H9 (cell line): ENCODE measurements at regions not wholly inside any gene's neighbourhood (a gene's known extent, or its start where the extent isn't known, plus 50 kb on each side); places are given as distances from the start of the nearest gene placed in this dataset.

ENCODE experiments used
- DNase-seq: peaks from one replicate; pipeline ENCODE4 v3.0.0-alpha.2; 2017
- H2AFZ ChIP-seq: one replicate; pipeline ENCODE4 v1.6.1; 2013; ENCODE audit warnings: mild to moderate bottlenecking, low read length, control low read depth, moderate library complexity
- H2AK5ac ChIP-seq: 2 replicates; pipeline ENCODE4 v1.6.1; 2013; ENCODE audit warnings: low read length, control low read depth, mixed read lengths; ENCODE audit not compliant: insufficient read length
- H2BK120ac ChIP-seq: one replicate; pipeline ENCODE4 v1.6.1; 2013; ENCODE audit warnings: low read depth, mild to moderate bottlenecking, low read length, control low read depth, inconsistent platforms; ENCODE audit not compliant: poor library complexity, severe bottlenecking
- H2BK12ac ChIP-seq: 2 replicates; pipeline ENCODE4 v1.6.1; 2013; ENCODE audit warnings: low read length, control low read depth, mixed read lengths, low read depth; ENCODE audit not compliant: insufficient read length
- H2BK15ac ChIP-seq: 2 replicates; pipeline ENCODE4 v1.6.1; 2013; ENCODE audit warnings: low read depth, low read length, control low read depth
- H2BK20ac ChIP-seq: one replicate; pipeline ENCODE4 v1.6.1; 2013; ENCODE audit warnings: low read depth, mild to moderate bottlenecking, low read length, control low read depth, inconsistent platforms; ENCODE audit not compliant: poor library complexity, severe bottlenecking
- H2BK5ac ChIP-seq: 2 replicates; pipeline ENCODE4 v1.6.1; 2013; ENCODE audit warnings: low read length, control low read depth, mixed read lengths; ENCODE audit not compliant: insufficient read length
- H3K14ac ChIP-seq: 2 replicates; pipeline ENCODE4 v1.6.1; 2013; ENCODE audit warnings: low read length, control low read depth; ENCODE audit not compliant: insufficient read depth
- H3K18ac ChIP-seq: 2 replicates; pipeline ENCODE4 v1.6.1; 2013; ENCODE audit warnings: low read depth, mild to moderate bottlenecking, mixed read lengths, low read length, control low read depth; ENCODE audit not compliant: insufficient read length
- H3K23ac ChIP-seq: 2 replicates; pipeline ENCODE4 v1.6.1; 2013; ENCODE audit warnings: low read length, control low read depth, mixed read lengths, low read depth; ENCODE audit not compliant: insufficient read length
- H3K23me2 ChIP-seq: 2 replicates; pipeline ENCODE4 v1.6.1; 2013; ENCODE audit warnings: low read depth, mild to moderate bottlenecking, mixed read lengths, low read length, control low read depth; ENCODE audit not compliant: insufficient read length, poor library complexity, severe bottlenecking
- H3K27ac ChIP-seq: 2 replicates; pipeline ENCODE4 v1.5.1; 2013; ENCODE audit warnings: low read length, control low read depth, mixed read lengths, low read depth; ENCODE audit not compliant: insufficient read length
- H3K27me3 ChIP-seq: 2 replicates; pipeline ENCODE4 v1.6.1; 2013; ENCODE audit warnings: low read length, control low read depth, inconsistent platforms; ENCODE audit not compliant: insufficient read depth
- H3K4ac ChIP-seq: 2 replicates; pipeline ENCODE4 v1.6.1; 2013; ENCODE audit warnings: low read depth, mild to moderate bottlenecking, control low read depth, inconsistent platforms, low read length, moderate library complexity
- H3K4me1 ChIP-seq: 2 replicates; pipeline ENCODE4 v1.6.1; 2013; ENCODE audit warnings: low read length, control low read depth, inconsistent platforms; ENCODE audit not compliant: insufficient read depth
- H3K4me2 ChIP-seq: 2 replicates; pipeline ENCODE4 v1.6.1; 2013; ENCODE audit warnings: low read length, control low read depth, mixed read lengths; ENCODE audit not compliant: insufficient read length, insufficient read depth
- H3K56ac ChIP-seq: 2 replicates; pipeline ENCODE4 v1.6.1; 2013; ENCODE audit warnings: low read depth, mild to moderate bottlenecking, mixed read lengths, low read length, control low read depth; ENCODE audit not compliant: insufficient read length
- H3K79me1 ChIP-seq: 2 replicates; pipeline ENCODE4 v1.6.1; 2013; ENCODE audit warnings: low read depth, mild to moderate bottlenecking, moderate library complexity, low read length, control low read depth, inconsistent platforms; ENCODE audit not compliant: insufficient read depth, poor library complexity, severe bottlenecking
- H3K79me2 ChIP-seq: 2 replicates; pipeline ENCODE4 v1.6.1; 2013; ENCODE audit warnings: low read length, control low read depth, inconsistent platforms; ENCODE audit not compliant: insufficient read depth
- H3K9ac ChIP-seq: 2 replicates; pipeline ENCODE4 v1.6.1; 2013; ENCODE audit warnings: low read length, control low read depth, mixed read lengths; ENCODE audit not compliant: insufficient read length; ENCODE audit errors: extremely low read depth
- H3K9me3 ChIP-seq: one replicate; pipeline ENCODE4 v1.6.1; 2013; ENCODE audit warnings: low read depth, low read length, inconsistent platforms; ENCODE audit not compliant: control insufficient read depth
- H3T11ph ChIP-seq: one replicate; pipeline ENCODE4 v1.6.1; 2013; ENCODE audit warnings: mild to moderate bottlenecking, low read length, control low read depth, inconsistent platforms
- H4K20me1 ChIP-seq: one replicate; pipeline ENCODE4 v1.6.1; 2013; ENCODE audit not compliant: control insufficient read depth, insufficient read length, insufficient read depth
- H4K5ac ChIP-seq: 2 replicates; pipeline ENCODE4 v1.6.1; 2013; ENCODE audit warnings: low read depth, mild to moderate bottlenecking, mixed read lengths, low read length, control low read depth; ENCODE audit not compliant: insufficient read length
- H4K8ac ChIP-seq: replicated peaks from 2 replicates; pipeline ENCODE4 v1.6.1; 2013; ENCODE audit warnings: low read length, control low read depth, mixed read lengths, low read depth; ENCODE audit not compliant: insufficient read length
- H4K91ac ChIP-seq: 2 replicates; pipeline ENCODE4 v1.6.1; 2013; ENCODE audit warnings: low read depth, mild to moderate bottlenecking, moderate library complexity, mixed read lengths, low read length, control low read depth; ENCODE audit not compliant: insufficient read length
- H3K27ac Mint-ChIP-seq, 3 experiments: 2 replicates in 2 of 3; 3 replicates in 1 of 3; pipeline ENCODE4 v1.8.0; 2020 to 2021; ENCODE audit warnings: mixed read lengths in 3 of 3, mild to moderate bottlenecking in 1 of 3, moderate library complexity in 1 of 3
- H3K27me3 Mint-ChIP-seq: 2 replicates; pipeline ENCODE4 v1.8.0; 2021; ENCODE audit warnings: low read depth, mild to moderate bottlenecking, moderate library complexity, mixed read lengths
- H3K36me3 Mint-ChIP-seq, 3 experiments: 2 replicates in 2 of 3; 3 replicates in 1 of 3; pipeline ENCODE4 v1.8.0; 2020 to 2021; ENCODE audit warnings: low read depth in 3 of 3, mixed read lengths in 3 of 3; ENCODE audit not compliant: insufficient read depth in 1 of 3
- H3K4me1 Mint-ChIP-seq, 2 experiments: 2 replicates each; pipeline ENCODE4 v1.8.0; 2020; ENCODE audit warnings: mixed read lengths in 2 of 2
- H3K4me3 Mint-ChIP-seq, 2 experiments: 2 replicates in 1 of 2; 3 replicates in 1 of 2; pipeline ENCODE4 v1.8.0; 2020 to 2021; ENCODE audit warnings: mild to moderate bottlenecking in 2 of 2, mixed read lengths in 2 of 2, moderate library complexity in 1 of 2
- H3K9me3 Mint-ChIP-seq, 2 experiments: 2 replicates in 1 of 2; 3 replicates in 1 of 2; pipeline ENCODE4 v1.8.0; 2020; ENCODE audit warnings: mild to moderate bottlenecking in 2 of 2, mixed read lengths in 2 of 2, moderate library complexity in 1 of 2
- CTCF ChIP-seq: fragments of 200-600 bp; sonication (generic); conservative IDR thresholded peaks from 3 replicates; pipeline ENCODE4 v1.8.0; 2021; ENCODE audit warnings: antibody characterized with exemption, mild to moderate bottlenecking
- WGBS: extraction: QIAGEN DNeasy Blood & Tissue Kit; methylation state at CpG from one replicate; pipeline ENCODE4 v1.1.7; 2013; ENCODE audit warnings: missing lambda C conversion rate, low lambda C conversion rate, mixed read lengths; ENCODE audit not compliant: insufficient read length; ENCODE audit errors: extremely low coverage; 5-methylcytosine and 5-hydroxymethylcytosine counted together

DNA sequence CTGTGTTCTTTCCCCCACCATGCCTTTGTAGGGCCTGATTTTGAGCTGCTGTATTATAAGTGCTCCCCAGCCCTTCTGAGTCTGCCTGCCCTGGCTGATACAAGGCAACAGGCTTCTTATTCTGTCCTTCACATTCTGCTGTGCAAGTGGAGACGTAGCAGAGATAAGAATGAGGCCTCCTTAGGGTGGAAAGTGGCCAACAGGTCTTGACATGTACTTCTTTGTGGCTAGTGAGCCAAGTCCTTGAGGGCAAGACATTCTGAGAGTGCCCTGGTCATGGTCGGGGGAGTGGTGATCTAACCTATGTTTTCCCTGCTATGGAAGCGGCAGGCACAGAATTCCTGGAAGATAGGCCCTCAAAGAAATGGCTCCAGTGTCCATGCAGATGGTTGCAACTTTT, 235.7 kb upstream of the CADM1 start:
- H3K14ac ChIP-seq: no peak overlapping the region
- H3K27ac ChIP-seq: no peak overlapping the region
- no peak overlapping the region for H4K5ac ChIP-seq
- H3K4me3 Mint-ChIP-seq: no peak overlapping the region
- H3K23ac ChIP-seq: no peak overlapping the region
- no peak for DNase-seq
- H3T11ph ChIP-seq: no peak overlapping the region
- no peak overlapping the region for H3K9ac ChIP-seq
- no peaks in the 10 kb centered on the region for H3K79me1 ChIP-seq
- peaks cover 0 to 4% (median 2%) of the 10 kb centered on the region in 3 experiments; a peak in 3 of 7 replicates for H3K36me3 Mint-ChIP-seq
- no peak overlapping the region for H2AK5ac ChIP-seq
- no peak overlapping the region for H2BK5ac ChIP-seq
- no CpG with 5 or more reads among the region's 3 CpGs for WGBS
- H3K4me1 ChIP-seq: peaks cover 3% of the 10 kb centered on the region; the same call in 1 of the 2 replicates
- no peak overlapping the region for H2AFZ ChIP-seq
- no peaks in the 10 kb centered on the region for H3K9me3 ChIP-seq
- H3K23me2 ChIP-seq: no peaks in the 10 kb centered on the region
- H3K56ac ChIP-seq: no peak overlapping the region
- no peak overlapping the region for H3K18ac ChIP-seq
- no peak overlapping the region for H2BK12ac ChIP-seq
- H2BK20ac ChIP-seq: no peak overlapping the region
- H3K4me1 Mint-ChIP-seq: peaks cover 50 to 56% of the 10 kb centered on the region in 2 experiments
- H3K27me3 Mint-ChIP-seq: peaks cover 42% of the 10 kb centered on the region
- TF ChIP-seq CTCF: no peak
- H3K9me3 Mint-ChIP-seq: peaks cover 3 to 4% of the 10 kb centered on the region in 2 experiments; a peak in 2 of 5 replicates
- no peak overlapping the region for H4K91ac ChIP-seq
- H3K79me2 ChIP-seq: no peaks in the 10 kb centered on the region
- no peaks in the 10 kb centered on the region for H4K20me1 ChIP-seq
- H3K27me3 ChIP-seq: no peaks in the 10 kb centered on the region; the same call in 1 of the 2 replicates
- H3K4ac ChIP-seq: no peak overlapping the region
- no peak overlapping the region for H3K4me2 ChIP-seq
- H2BK15ac ChIP-seq: no peak overlapping the region
- H2BK120ac ChIP-seq: no peak overlapping the region
- no peak overlapping the region for H4K8ac ChIP-seq
- H3K27ac Mint-ChIP-seq: no peak overlapping the region
